ENCODE measurements at regions not wholly inside any gene's neighbourhood (a gene's known extent, or its start where the extent isn't known, plus 50 kb on each side); places are given as distances from the start of the nearest gene placed in this dataset.
A peak's percentile ranks its signal among the peaks of the same experiment; 100 is the strongest.
"Not testable (repeated sequence)": the region's sequence is repeated elsewhere in the genome, so short reads cannot be mapped to it uniquely, and the experiment has no call there.

DNA sequence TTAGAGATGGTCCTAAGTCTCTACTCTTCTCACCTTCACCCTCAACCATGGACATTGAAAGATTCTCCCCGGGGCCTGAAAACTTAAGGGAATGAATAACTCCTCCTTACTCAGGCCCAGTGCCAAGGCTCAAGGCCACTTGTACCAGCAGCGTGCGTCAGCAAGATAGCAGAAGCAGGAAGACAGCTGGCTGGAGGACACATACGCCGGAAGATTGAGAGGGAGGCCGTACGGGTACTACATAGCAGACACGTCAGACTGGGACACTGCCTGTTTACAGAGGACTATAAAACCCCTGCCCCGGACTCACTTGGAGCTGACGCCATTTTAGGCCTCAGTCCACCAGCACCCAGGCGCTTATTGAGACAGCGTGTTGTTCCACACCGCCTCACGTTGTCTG is 75.8 kb upstream of the MED13 start:
- ChIA-PET CTCF (no interaction called here), POLR2A (no interaction called here)
- no peak overlapping the region for H3K4me3 ChIP-seq
- DNase-seq (ENCODE audit: low read depth in 1 of 2, low spot score in 1 of 2) (peak in 1 of 2 experiments; percentile 48), ATAC-seq (no peak; a peak in 1 of 6 replicates), FAIRE-seq (no peak)
- H3K4me2 ChIP-seq, result no peak overlapping the region
- TF ChIP-seq, protein P1, sequence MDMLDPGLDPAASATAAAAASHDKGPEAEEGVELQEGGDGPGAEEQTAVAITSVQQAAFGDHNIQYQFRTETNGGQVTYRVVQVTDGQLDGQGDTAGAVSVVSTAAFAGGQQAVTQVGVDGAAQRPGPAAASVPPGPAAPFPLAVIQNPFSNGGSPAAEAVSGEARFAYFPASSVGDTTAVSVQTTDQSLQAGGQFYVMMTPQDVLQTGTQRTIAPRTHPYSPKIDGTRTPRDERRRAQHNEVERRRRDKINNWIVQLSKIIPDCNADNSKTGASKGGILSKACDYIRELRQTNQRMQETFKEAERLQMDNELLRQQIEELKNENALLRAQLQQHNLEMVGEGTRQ (IDR thresholded peaks at IDR 0.05), result no peak
- TF ChIP-seq KDM1A (IDR thresholded peaks at IDR 0.05; ENCODE audit: low read depth) (no peak), JUN (IDR thresholded peaks at IDR 0.05) (no peak), KDM5A (IDR thresholded peaks at IDR 0.05) (no peak), PHF8 (IDR thresholded peaks at IDR 0.05; ENCODE audit: borderline replicate concordance, low read depth) (no peak), NR3C1 (IDR thresholded peaks at IDR 0.05) (no peak), EHF (CRISPR knock-in tag; IDR thresholded peaks at IDR 0.05) (no peak), NFE2L2 (conservative IDR thresholded peaks at IDR 0.05; ENCODE audit: low read length) (no peak), RARB (CRISPR knock-in tag; IDR thresholded peaks at IDR 0.05) (no peak), HOXB5 (CRISPR knock-in tag; IDR thresholded peaks at IDR 0.05) (no peak), POLR2A (IDR thresholded peaks at IDR 0.05; ENCODE audit: low read length) (no peak)
- TF ChIP-seq, protein P2, sequence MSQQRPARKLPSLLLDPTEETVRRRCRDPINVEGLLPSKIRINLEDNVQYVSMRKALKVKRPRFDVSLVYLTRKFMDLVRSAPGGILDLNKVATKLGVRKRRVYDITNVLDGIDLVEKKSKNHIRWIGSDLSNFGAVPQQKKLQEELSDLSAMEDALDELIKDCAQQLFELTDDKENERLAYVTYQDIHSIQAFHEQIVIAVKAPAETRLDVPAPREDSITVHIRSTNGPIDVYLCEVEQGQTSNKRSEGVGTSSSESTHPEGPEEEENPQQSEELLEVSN (IDR thresholded peaks at IDR 0.05; ENCODE audit: borderline replicate concordance, low read depth), result no peak
- 82% methylated on average over 14 of the region's 14 CpGs for WGBS (ENCODE audit: missing lambda C conversion rate)
- no peaks in the 10 kb centered on the region; the same call in 2 of the 3 replicates for H3K4me1 ChIP-seq
- no peak overlapping the region for H3K27ac ChIP-seq
- no peaks in the 10 kb centered on the region for H3K9me3 ChIP-seq

DNA sequence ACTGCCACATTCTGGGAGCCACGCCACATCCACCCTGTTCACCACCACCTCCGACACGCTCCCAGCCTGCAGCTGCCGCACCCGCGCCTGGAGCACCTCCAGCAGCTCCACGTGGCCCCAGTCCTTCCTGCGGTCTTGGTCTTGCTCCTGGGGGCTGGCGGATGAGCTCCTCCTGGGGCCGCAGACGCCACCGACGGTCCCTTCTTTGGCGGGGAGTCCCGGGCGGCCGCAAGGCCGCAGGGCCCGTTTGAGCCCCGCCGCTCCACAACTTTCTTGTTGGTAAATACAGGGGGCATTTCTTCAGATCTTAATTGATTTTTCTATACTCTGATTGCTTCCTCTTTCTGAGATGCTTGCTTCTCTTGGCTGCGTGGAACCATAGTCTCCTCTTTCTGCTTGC is 75.3 kb upstream of the MED13 start:
- WGBS (ENCODE audit: missing lambda C conversion rate), result 91% methylated on average over 22 of the region's 22 CpGs
- FAIRE-seq (no peak), ATAC-seq (no peak; a peak in 1 of 6 replicates), DNase-seq (ENCODE audit: low read depth in 1 of 2, low spot score in 1 of 2) (no peak)
- Histone ChIP-seq H3K9me3 (no peaks in the 10 kb centered on the region), H3K27ac (no peak overlapping the region), H3K4me1 (no peaks in the 10 kb centered on the region; the same call in 2 of the 3 replicates), H3K4me2 (no peak overlapping the region), H3K4me3 (no peak overlapping the region)
- CTCF ChIA-PET, result no interaction called here
- no peak for TF ChIP-seq FOSB (CRISPR knock-in tag; IDR thresholded peaks at IDR 0.05)
- no peak for TF ChIP-seq POLR2A (IDR thresholded peaks at IDR 0.05; ENCODE audit: low read length)
- no peak for TF ChIP-seq TP53 (CRISPR knock-in tag; IDR thresholded peaks at IDR 0.05)
- no peak for TF ChIP-seq FOXS1 (CRISPR knock-in tag; IDR thresholded peaks at IDR 0.05)
- no peak for TF ChIP-seq HOXB5 (CRISPR knock-in tag; IDR thresholded peaks at IDR 0.05)
- no peak for TF ChIP-seq HOXB13 (CRISPR knock-in tag; IDR thresholded peaks at IDR 0.05; ENCODE audit: low read depth)
- TF ChIP-seq CHD4 (IDR thresholded peaks at IDR 0.05; ENCODE audit: borderline replicate concordance), result no peak
- TF ChIP-seq, protein P3, sequence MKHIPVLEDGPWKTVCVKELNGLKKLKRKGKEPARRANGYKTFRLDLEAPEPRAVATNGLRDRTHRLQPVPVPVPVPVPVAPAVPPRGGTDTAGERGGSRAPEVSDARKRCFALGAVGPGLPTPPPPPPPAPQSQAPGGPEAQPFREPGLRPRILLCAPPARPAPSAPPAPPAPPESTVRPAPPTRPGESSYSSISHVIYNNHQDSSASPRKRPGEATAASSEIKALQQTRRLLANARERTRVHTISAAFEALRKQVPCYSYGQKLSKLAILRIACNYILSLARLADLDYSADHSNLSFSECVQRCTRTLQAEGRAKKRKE (CRISPR knock-in tag; IDR thresholded peaks at IDR 0.05; ENCODE audit: low read depth), result no peak
- TF ChIP-seq ZSCAN20 (CRISPR knock-in tag; IDR thresholded peaks at IDR 0.05), result no peak
- TF ChIP-seq CBX8 (IDR thresholded peaks at IDR 0.05), result no peak
- TF ChIP-seq RFX5 (IDR thresholded peaks at IDR 0.05), result no peak
- TF ChIP-seq, protein P4, sequence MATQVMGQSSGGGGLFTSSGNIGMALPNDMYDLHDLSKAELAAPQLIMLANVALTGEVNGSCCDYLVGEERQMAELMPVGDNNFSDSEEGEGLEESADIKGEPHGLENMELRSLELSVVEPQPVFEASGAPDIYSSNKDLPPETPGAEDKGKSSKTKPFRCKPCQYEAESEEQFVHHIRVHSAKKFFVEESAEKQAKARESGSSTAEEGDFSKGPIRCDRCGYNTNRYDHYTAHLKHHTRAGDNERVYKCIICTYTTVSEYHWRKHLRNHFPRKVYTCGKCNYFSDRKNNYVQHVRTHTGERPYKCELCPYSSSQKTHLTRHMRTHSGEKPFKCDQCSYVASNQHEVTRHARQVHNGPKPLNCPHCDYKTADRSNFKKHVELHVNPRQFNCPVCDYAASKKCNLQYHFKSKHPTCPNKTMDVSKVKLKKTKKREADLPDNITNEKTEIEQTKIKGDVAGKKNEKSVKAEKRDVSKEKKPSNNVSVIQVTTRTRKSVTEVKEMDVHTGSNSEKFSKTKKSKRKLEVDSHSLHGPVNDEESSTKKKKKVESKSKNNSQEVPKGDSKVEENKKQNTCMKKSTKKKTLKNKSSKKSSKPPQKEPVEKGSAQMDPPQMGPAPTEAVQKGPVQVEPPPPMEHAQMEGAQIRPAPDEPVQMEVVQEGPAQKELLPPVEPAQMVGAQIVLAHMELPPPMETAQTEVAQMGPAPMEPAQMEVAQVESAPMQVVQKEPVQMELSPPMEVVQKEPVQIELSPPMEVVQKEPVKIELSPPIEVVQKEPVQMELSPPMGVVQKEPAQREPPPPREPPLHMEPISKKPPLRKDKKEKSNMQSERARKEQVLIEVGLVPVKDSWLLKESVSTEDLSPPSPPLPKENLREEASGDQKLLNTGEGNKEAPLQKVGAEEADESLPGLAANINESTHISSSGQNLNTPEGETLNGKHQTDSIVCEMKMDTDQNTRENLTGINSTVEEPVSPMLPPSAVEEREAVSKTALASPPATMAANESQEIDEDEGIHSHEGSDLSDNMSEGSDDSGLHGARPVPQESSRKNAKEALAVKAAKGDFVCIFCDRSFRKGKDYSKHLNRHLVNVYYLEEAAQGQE (IDR thresholded peaks at IDR 0.05), result no peak
- TF ChIP-seq NR3C1 (IDR thresholded peaks at IDR 0.05), result no peak
- no peak for TF ChIP-seq RCOR1 (IDR thresholded peaks at IDR 0.05; ENCODE audit: low read depth, low read length)
- no peak for TF ChIP-seq GATA3 (IDR thresholded peaks at IDR 0.05; ENCODE audit: borderline replicate concordance)
- POLR2A ChIA-PET, result no interaction called here

DNA sequence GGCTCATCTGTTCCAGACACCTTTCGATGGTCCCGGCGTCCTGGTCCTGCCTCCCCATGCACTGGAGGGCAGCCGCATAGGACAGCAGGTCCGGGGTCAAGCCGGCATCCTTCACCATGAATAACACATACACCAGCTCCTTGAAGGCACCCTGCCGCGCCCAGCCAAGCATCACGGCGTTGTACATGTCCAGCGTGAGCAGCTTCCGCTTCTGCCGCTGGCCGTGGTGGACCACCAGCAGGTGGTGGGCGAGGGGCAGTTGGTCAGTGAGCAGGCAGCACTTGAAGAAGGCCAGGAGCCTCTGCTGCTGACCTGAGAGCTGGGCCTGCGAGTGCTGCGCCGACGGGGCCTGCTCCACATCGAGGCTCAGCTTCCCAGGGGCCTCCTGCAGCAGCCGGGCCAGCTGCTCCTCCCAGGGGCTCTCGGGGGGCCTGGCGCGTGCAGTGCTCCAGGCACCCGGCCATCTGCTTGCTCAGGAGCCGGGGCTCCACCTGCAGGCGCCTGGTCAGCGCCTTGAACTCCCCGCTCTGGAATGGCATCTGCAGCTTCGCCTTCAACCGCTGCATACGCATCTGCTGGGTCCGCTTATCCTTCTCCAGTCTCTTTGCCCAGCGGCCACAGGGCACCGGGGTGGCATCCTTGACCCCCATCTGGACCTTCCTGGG is 74.7 kb upstream of the MED13 start:
- H3K4me2 ChIP-seq; POLR2A ChIA-PET; H3K4me1 ChIP-seq; H3K9me3 ChIP-seq; H3K27ac ChIP-seq; DNase-seq (ENCODE audit: low read depth in 1 of 2, low spot score in 1 of 2); FAIRE-seq; H3K4me3 ChIP-seq: not testable (repeated sequence)
- WGBS (ENCODE audit: missing lambda C conversion rate), result 84% methylated on average over 22 of the region's 35 CpGs
- ATAC-seq, result peak in 1 of 2 experiments; percentile 24; a peak in 3 of 6 replicates
- CTCF ChIA-PET, result interaction anchor here (1.2 kb wide), 1 partner anchor 14 kb away, joined by 3 read pairs; no protein-coding TSS in a partner anchor

Measured in A549 (cell line).